WTC11 (cell line): ENCODE measurements at regions not wholly inside any gene's neighbourhood (a gene's known extent, or its start where the extent isn't known, plus 50 kb on each side); places are given as distances from the start of the nearest gene placed in this dataset.

ENCODE experiments used
- ATAC-seq: fragments of 200-7000 bp; cut with Tn5 transposase; 2 replicates; pipeline ENCODE4 v1.10.0; 2021; ENCODE audit warnings: mild to moderate bottlenecking, moderate library complexity
- CTCF ChIA-PET: fragments of 300-600 bp; sonication (Branson Sonifier 250); formaldehyde crosslinking; loops from one replicate; lab custom pipeline; 2021; ENCODE audit warnings: antibody characterized with exemption; lab: Charles Lee
- POLR2A ChIA-PET: fragments of 350-600 bp; sonication (Branson Sonifier 250); formaldehyde crosslinking; loops from one replicate; lab custom pipeline; 2021; ENCODE audit warnings: antibody characterized with exemption; lab: Charles Lee
- DNase-seq: peaks from one replicate; pipeline ENCODE4 v3.0.0; 2021; ENCODE audit warnings: low spot score
- H3K27ac Mint-ChIP-seq: 2 replicates; pipeline ENCODE4 v1.8.0; 2021; ENCODE audit warnings: mixed read lengths
- H3K27me3 Mint-ChIP-seq: 2 replicates; pipeline ENCODE4 v1.8.0; 2021; ENCODE audit warnings: low read depth, mild to moderate bottlenecking, moderate library complexity, mixed read lengths
- H3K36me3 Mint-ChIP-seq: 2 replicates; pipeline ENCODE4 v1.8.0; 2021; ENCODE audit warnings: mixed read lengths
- H3K4me1 Mint-ChIP-seq: 2 replicates; pipeline ENCODE4 v1.8.0; 2022; ENCODE audit warnings: mixed read lengths
- H3K4me3 Mint-ChIP-seq: 2 replicates; pipeline ENCODE4 v1.8.0; 2021; ENCODE audit warnings: mild to moderate bottlenecking, moderate library complexity, mixed read lengths
- H3K9me3 Mint-ChIP-seq: 2 replicates; pipeline ENCODE4 v1.8.0; 2021; ENCODE audit warnings: mixed read lengths
- AR ChIP-seq: fragments of 250-450 bp; sonication (Bioruptor Pico); IDR thresholded peaks from 2 replicates; pipeline ENCODE4 v1.9.0; 2021; ENCODE audit warnings: mild to moderate bottlenecking
- ATF2 ChIP-seq: sonication (generic); formaldehyde crosslinking; IDR thresholded peaks from 2 replicates; pipeline ENCODE4 v1.8.1; 2022; ENCODE audit warnings: low read depth, missing genetic modification reagents, borderline replicate concordance
- CBFB ChIP-seq: sonication (generic); formaldehyde crosslinking; IDR thresholded peaks from 2 replicates; pipeline ENCODE4 v1.8.1; 2022; ENCODE audit warnings: mild to moderate bottlenecking, low read depth, missing genetic modification reagents
- FOXJ3 ChIP-seq: sonication (generic); formaldehyde crosslinking; IDR thresholded peaks from 2 replicates; pipeline ENCODE4 v1.9.0; 2021; ENCODE audit warnings: missing genetic modification reagents, mild to moderate bottlenecking, borderline replicate concordance
- FOXK1 ChIP-seq: sonication (generic); formaldehyde crosslinking; IDR thresholded peaks from 2 replicates; pipeline ENCODE4 v1.8.0; 2022; ENCODE audit warnings: mild to moderate bottlenecking, moderate library complexity, missing genetic modification reagents
- NR2C2 ChIP-seq: sonication (generic); formaldehyde crosslinking; IDR thresholded peaks from 2 replicates; pipeline ENCODE4 v1.8.0; 2022; ENCODE audit warnings: mild to moderate bottlenecking, missing genetic modification reagents
- NR3C1 ChIP-seq: sonication (generic); formaldehyde crosslinking; conservative IDR thresholded peaks from 2 replicates; pipeline ENCODE4 v1.8.1; 2023; ENCODE audit warnings: low read depth, mild to moderate bottlenecking, missing genetic modification reagents
- PRDM15 ChIP-seq: sonication (generic); formaldehyde crosslinking; IDR thresholded peaks from 2 replicates; pipeline ENCODE4 v1.8.0; 2022; ENCODE audit warnings: missing genetic modification reagents
- SMAD3 ChIP-seq: sonication (generic); formaldehyde crosslinking; IDR thresholded peaks from 2 replicates; pipeline ENCODE4 v1.8.0; 2022; ENCODE audit warnings: missing genetic modification reagents, mild to moderate bottlenecking, borderline replicate concordance
- ZNF138 ChIP-seq: sonication (generic); formaldehyde crosslinking; conservative IDR thresholded peaks from 2 replicates; pipeline ENCODE4 v1.8.1; 2022; ENCODE audit warnings: mild to moderate bottlenecking, moderate library complexity, missing genetic modification reagents
- ZNF232 ChIP-seq: sonication (generic); formaldehyde crosslinking; IDR thresholded peaks from 2 replicates; pipeline ENCODE4 v1.8.0; 2022; ENCODE audit warnings: mild to moderate bottlenecking, missing genetic modification reagents
- TF ChIP-seq, protein P1 (sequence below): fragments of 250-450 bp; sonication (Bioruptor Pico); IDR thresholded peaks from 2 replicates; pipeline ENCODE4 v1.9.0; 2021; ENCODE audit warnings: moderate library complexity, mild to moderate bottlenecking, inconsistent platforms, borderline replicate concordance
- TF ChIP-seq, protein P2 (sequence below): sonication (generic); formaldehyde crosslinking; IDR thresholded peaks from 2 replicates; pipeline ENCODE4 v1.8.1; 2022; ENCODE audit warnings: mild to moderate bottlenecking, moderate library complexity, missing genetic modification reagents
- TF ChIP-seq, protein P3 (sequence below): sonication (generic); formaldehyde crosslinking; IDR thresholded peaks from 2 replicates; pipeline ENCODE4 v1.8.1; 2022; ENCODE audit warnings: low read depth, mild to moderate bottlenecking, moderate library complexity, missing genetic modification reagents, borderline replicate concordance

DNA sequence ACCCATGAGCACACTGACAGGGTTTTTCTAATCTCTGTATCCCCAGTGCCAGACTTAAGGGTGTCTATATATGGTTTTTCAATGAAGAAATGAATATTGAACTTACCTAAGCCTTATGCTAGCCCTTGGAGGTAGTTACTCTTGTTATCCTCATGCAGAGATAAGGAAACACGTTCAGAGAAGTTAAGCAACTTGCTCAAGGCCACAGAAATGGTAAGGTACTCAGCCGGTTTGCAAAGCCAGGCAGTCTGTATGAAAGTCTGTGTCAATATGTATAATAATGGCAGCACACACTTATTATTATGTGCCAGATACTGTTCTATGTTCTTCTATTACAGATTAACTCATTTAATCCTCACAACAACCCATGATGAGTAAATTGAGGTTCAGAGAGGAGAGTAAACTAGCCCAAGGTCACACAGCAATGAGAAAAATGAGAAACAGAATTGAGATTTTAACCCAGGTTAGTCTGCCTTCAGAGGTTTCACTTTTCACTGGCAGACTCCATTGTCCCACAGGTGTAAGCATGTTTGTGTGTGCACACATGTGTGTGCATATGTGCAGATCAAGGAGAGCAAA lies 54.6 kb upstream of the CSF3R start:
- Mint-ChIP-seq H3K27me3 (no peaks in the 10 kb centered on the region; the same call in 1 of the 2 replicates), H3K36me3 (no peaks in the 10 kb centered on the region), H3K9me3 (peaks cover 10% of the 10 kb centered on the region), H3K27ac (no peak overlapping the region), H3K4me1 (peaks cover 4% of the 10 kb centered on the region; the same call in 1 of the 2 replicates), H3K4me3 (no peak overlapping the region)
- POLR2A ChIA-PET = no interaction called here
- CTCF ChIA-PET = no interaction called here
- TF ChIP-seq NR2C2 (no peak), NR3C1 (CRISPR knock-in tag) (no peak), ZNF138 (CRISPR knock-in tag) (no peak), ZNF232 (no peak), FOXK1 (CRISPR knock-in tag) (no peak), PRDM15 (no peak), CBFB (CRISPR knock-in tag) (no peak), AR (CRISPR knock-in tag) (no peak), FOXJ3 (CRISPR knock-in tag) (no peak), SMAD3 (CRISPR knock-in tag) (no peak), ATF2 (CRISPR knock-in tag) (no peak)
- TF ChIP-seq, protein P1, sequence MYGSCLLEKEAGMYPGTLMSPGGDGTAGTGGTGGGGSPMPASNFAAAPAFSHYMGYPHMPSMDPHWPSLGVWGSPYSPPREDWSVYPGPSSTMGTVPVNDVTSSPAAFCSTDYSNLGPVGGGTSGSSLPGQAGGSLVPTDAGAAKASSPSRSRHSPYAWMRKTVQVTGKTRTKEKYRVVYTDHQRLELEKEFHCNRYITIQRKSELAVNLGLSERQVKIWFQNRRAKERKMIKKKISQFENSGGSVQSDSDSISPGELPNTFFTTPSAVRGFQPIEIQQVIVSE (CRISPR knock-in tag) = no peak
- TF ChIP-seq, protein P2, sequence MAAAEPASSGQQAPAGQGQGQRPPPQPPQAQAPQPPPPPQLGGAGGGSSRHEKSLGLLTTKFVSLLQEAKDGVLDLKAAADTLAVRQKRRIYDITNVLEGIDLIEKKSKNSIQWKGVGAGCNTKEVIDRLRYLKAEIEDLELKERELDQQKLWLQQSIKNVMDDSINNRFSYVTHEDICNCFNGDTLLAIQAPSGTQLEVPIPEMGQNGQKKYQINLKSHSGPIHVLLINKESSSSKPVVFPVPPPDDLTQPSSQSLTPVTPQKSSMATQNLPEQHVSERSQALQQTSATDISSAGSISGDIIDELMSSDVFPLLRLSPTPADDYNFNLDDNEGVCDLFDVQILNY = no peak
- TF ChIP-seq, protein P3, sequence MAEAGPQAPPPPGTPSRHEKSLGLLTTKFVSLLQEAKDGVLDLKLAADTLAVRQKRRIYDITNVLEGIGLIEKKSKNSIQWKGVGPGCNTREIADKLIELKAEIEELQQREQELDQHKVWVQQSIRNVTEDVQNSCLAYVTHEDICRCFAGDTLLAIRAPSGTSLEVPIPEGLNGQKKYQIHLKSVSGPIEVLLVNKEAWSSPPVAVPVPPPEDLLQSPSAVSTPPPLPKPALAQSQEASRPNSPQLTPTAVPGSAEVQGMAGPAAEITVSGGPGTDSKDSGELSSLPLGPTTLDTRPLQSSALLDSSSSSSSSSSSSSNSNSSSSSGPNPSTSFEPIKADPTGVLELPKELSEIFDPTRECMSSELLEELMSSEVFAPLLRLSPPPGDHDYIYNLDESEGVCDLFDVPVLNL (CRISPR knock-in tag) = no peak
- DNase-seq (no peak), ATAC-seq (no peak)
